HG03066 (cell line): ENCODE measurements at regions not wholly inside any gene's neighbourhood (a gene's known extent, or its start where the extent isn't known, plus 50 kb on each side); places are given as distances from the start of the nearest gene placed in this dataset.

Experiments
- ATAC-seq: cut with Tn5 transposase; IDR thresholded peaks from one replicate; pipeline ENCODE4 v1.9.1; 2021; ENCODE audit warnings: low read depth; ENCODE audit not compliant: unreplicated experiment

DNA sequence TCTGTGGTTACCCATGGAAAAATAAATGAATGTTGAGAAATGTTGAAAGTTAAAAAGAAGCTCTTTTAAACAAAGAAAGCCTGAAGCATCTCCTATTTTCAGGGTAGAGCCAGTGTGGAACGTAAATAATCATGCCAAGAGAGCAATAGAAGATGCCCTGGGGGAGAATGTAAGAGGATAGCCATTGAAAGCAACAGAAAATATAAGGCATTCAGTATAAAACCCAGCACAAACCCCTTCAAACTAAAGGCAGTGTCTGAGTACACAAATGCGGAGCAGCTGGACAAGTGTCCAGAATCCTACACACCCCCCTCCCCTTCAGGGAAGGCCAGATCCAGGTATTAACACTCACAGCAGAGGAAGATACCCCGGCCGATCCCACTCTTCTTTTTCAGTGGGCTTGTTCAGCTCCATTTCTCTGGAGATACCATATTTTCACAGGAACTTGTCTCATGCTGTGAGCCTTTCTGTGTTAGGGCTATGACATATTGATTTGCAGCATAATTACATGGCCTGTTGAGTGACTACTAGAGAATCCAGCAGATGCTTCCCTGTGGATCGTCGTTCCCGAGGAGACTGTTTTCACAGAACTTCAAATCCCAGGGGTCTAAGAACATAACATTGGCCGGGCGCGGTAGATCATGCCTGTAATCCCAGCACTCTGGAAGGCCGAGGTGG, 101.2 kb downstream of the PLK2 start:
- ATAC-seq = no peak

DNA sequence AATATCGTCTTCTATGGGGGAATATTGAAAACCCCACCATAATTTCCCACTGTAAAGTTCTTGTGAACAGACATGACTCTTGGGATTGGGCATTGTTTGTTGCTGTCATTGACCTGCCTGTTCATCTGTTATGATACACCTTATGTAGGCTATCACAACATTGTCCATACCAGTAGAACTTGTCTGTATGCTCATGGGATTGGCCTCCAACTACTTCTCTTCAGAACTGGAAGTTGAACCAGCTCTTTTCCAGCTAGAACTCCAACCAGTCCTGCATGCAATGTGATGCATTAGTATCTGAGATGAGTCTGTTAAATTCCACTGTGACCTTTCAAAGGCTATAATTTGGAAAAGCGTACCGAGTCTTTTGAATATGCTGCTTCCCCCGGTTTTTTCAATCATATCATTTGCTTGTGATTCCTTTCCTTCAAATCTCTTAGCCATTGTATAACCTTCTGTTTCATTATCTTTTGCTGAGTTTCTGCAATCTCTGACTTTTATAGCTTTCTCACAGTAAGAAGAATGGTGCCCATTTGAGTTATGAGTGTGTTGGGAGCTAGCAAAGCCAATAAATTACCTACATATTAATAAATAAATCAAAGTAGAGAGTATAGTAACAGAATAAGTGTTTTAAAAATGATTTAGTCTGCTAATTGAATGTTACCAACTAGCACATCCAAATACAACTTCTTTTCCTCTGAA, 101.9 kb downstream of the PLK2 start:
- ATAC-seq = no peak

DNA sequence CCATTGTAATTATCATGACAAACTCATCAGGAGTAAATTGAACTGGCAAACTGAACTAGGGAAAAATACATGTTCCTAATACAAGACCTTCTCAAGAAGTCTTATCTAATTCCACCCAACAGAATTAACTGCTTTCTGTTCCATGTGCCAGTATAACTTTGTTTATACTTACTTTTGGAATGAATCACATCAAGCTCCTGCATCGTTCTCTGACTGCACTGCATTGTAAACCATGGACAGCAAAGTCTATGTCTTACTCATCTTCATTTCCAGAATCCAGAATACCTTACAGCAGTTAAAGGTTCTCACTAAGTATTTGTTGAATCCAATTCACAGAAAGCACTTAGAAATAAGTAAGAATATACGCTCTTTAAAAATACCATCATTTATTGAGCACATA, 102.8 kb downstream of the PLK2 start:
- no peak for ATAC-seq

DNA sequence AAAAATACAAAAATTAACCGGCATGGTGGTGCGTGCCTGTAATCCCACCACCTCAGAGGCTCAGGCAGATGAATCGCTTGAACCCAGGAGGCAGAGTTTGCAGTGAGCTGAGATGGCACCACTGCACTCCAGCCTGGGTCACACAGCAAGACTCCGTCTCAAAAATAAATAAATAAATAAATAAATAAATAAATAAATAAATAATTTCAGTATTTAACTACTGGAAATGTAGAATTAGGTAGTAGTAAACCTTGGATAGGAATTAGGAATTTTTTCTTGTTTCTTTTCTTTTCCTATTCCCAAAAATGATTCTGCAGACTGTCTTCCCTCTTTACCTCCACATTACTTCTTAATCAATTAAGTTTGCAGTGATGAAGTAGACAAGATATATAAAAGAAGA, 103.2 kb downstream of the PLK2 start:
- no peak for ATAC-seq

DNA sequence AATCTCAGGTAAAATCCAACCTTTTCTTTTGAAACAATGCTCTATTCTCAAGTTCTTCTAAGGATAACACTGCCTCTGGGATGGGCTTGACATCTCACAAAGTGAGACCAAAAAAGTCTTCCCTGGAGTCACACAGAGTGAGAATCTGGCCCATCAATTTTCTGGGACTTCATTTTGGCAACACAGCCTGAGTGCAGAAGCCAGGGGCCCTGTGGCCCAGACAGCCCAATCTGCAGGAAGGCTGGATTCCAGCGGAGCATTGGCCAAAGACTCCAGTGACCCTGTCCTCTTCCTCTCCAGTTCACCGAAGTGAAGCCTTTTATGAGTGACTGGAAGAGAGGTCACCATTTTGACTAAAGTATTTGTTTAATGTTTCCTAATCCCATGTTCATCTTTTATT, 105.1 kb downstream of the PLK2 start:
- ATAC-seq = no peak

DNA sequence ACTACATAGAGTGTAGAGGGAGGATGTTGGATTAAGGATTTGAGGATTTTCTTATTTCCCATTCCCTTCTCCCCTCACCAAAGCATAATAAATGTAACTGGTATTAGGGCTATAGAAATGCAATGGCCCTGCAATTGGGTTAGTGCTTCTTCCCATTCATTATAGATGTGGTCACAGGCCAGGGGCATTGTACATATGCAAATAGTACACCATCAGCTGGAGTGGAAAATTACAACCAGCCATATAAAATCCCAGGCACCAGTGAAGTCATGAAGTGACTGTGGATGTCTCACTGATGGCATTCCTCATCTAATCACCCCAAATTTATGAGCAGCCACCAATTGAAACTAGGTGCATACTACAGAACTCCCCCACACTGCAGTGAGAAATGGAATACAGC, 105.9 kb downstream of the PLK2 start:
- no peak for ATAC-seq

DNA sequence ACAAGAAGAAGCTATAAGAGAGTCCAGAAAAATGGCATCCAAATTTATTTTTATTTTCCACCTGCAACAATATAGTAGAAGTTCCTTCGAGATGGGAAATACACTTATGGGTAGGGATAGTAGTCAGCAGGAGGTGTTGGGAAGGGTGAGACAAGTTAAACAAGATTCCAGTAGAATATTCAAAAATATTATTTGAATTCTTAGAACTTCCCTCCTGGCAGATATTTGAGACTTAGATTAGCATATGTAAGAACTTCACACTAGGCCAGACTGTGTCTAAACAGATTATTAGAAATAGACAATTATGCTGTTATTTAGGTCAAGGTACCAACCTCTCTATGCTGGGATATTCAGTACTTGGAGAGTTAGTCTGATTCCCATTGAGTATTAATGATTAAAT, 108.7 kb downstream of the PLK2 start:
- no peak for ATAC-seq

DNA sequence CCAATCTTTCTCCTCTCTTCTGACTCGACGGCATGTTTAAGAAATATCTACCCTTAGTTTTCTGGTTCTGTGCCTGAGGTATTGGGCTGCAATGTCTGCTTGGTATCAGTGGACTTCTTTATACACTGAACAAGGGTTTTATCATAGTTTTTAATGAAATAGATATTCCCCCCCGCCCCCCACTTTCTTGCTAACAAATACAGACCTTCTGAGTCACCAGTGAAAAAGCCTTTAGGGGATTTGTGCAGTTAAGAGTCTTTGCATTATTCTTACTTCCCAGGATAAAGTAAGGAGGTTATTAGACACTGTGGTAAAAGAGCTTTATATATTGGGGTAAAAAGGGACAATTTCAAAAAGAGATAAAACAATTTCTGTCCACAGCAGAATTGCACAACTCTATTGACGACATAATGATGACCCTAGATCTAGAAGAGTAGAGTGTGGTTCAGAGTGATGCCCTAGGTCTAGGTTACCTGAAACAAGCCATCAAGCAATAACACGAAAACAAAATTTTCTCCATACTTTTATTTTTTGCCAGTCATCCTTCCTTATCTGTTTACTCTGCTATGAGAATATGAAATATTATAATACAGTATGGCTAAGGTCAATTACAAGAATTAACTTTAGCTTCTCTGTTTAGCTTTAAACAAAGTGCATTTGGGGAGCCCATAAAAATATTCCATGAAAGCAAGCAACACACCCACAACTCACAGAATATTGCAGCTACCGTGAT, 110.7 kb downstream of the PLK2 start:
- no peak for ATAC-seq

DNA sequence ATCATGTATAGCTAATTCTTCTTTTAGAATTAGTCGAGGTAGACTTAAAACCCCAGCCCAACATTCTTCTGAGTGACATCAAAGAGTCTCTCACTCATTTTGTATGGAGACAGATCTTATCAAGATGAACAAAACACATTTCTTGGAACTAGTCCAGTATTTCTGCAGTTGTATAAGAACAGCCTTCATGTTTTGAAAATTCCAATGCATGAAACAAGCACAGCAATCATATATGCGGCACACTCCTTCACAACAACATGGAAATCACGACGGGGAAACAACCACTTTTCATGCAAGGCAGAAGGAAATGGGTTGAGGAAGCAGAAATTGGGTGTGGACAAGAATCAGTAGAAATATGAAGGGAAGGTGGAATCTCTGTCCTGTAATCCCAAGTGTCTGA, 113.8 kb downstream of the PLK2 start:
- ATAC-seq = no peak

DNA sequence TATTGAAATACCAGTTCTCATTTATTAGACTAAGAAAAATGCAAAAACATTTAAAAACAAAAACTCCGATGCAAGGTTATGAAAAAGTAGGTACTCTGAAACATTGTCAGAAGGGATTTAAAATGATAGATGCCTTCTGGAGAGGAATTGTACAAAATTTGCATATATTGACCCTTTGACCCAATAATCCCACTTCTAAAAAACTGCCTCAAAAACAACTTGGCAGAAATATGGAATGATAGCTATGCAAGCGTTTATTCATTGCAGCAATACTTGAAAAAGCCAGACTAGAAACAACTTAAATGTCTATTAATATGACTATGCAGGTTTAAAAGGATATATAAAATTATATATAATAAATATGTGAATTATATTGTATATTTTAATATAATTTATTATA, 118.4 kb downstream of the PLK2 start:
- ATAC-seq = no peak

DNA sequence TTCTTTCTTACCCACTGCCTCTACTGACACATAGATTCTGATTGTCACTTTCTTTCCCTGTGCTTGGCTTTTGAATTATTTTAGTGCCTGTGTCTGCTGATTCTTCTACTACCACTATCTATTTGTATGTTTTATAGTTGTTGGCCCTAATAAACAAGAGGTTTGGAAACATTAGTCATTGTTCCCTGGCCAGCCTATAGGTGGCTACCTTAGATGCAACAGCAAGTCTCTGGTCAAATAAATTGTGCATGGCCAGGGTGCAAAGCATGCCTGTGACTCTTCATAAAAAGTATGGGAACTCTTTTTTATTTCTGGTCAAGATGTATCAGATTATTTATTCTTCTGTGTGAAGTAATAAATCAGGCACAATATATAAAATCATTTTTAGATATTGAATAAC, 124.4 kb downstream of the PLK2 start:
- no peak for ATAC-seq

DNA sequence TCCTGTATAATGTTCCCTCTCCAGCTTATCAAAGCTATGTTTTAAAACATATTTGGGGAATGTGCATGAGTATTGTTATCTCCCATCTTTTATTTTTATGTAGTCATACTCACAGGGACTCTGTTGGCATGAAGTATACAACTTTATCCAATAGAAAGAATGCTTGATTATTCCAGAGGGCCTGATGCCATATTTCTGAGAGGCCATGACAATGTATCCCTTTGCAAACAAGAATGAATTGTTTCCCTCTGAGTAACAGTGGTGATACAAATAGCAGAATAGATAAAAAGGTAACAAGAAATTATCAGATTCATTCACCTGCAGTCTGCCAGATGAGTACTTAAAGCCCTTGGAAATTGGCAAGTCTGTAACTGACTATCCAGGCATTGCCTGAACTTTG, 125.9 kb downstream of the PLK2 start:
- ATAC-seq = no peak

DNA sequence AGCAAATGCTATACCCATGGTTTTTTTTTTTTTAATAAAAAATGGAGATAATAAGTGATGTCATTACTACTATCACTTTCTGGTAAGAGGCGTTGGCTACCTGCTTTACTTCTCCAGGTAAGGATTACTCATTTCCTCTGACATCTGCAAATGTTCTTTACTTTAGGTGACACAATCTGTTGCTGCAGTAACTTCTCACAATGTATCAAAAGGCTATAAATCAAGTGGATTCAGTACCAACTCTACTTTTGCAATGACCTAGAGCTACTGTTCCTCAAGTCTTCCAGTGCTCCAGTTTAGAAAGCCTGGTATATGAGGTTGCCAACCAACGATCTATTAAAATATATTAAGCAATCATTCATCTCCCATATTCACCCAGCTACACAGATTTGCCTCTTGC, 129.1 kb downstream of the PLK2 start:
- no peak for ATAC-seq

DNA sequence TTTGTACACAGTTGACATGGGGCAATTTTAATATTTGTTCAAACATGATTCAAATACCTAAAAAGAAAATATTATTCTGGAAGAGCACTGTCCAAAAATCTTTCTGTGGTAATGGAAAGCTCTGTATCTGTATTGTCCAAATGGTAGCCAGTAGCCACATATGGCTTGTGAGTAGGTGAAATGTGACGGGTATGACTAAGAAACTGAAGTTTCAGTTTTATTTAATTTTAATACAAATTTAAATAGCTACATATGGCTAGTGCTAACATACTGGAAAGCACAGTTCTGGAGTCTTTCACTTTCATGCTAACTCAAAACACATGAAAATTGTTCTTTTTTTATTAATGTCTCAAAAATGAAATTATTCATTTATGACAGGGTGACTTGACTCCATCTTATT, 132.6 kb downstream of the PLK2 start:
- ATAC-seq = no peak

DNA sequence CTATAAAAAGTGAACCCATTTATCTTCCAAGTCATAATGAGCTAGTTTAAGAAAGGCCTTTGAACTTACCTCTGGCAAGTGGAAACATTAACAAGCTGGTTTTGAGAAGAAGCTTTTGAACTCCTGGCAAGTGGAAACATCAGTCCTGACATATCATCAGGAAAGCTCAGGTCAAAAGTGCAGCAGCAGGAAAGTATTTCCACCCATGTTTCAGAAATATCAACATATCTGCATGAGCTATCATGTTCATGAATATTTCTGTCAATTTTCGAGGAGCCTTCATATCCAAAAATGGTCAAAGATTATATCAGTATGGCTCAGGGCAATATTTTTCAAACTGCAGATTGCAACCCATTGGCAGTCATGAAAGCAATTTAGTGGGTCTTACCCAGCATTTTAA, 133.9 kb downstream of the PLK2 start:
- ATAC-seq = no peak

DNA sequence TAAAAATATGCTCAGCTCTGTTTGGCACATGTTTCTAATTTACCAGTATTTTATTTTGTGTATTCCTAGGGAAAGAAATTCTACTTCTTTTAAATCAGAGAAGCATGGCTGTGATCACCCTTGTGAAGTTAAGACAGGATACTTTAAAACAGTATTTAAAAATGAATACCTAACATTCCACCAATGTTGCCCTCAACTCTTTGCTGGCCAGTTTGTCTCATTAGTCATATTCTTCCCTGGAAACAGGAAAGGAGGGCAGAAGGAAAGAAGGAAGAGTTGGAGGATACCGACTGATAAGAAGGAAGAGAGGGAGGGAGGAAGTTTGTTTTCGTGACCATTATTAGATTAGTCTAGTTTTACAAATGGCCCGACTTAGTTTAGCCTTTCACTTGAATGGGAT, 137.4 kb downstream of the PLK2 start:
- no peak for ATAC-seq

DNA sequence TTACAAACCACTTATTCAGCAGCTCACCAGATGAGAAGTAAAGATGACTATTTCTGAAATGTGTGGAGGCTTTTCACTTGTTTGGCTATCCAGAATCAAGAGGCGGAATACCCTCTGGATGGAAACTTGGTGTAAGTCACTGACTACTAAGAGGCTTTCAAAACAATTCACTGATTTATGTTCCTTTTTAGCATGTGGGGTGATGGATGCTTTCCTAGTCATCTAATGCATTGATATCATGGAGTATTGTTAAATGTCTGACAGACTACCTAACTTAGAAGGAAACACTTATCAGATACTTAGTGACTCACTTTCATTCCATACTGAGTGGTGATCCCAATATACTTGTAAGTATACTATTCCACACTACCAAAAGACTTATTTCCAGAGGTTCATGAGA, 141.4 kb downstream of the PLK2 start:
- no peak for ATAC-seq

DNA sequence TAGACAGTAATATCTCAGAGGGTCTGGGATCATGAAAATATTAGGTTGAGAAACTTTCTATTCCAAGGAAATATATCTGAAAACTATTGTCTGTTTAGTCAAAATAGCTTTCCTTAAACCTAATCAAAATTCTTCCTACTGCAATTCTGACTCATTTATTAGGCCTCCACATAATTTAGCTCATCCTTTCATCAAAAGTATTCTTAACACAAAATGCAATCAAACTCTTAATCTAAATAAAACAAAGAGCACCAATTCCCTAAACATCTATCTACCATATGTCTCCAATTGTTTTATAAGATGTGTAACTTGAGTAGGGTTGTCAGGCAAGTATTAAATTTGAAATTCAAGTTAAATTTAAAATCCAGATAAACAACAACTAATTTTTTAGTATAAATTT, 142.1 kb downstream of the PLK2 start:
- no peak for ATAC-seq

DNA sequence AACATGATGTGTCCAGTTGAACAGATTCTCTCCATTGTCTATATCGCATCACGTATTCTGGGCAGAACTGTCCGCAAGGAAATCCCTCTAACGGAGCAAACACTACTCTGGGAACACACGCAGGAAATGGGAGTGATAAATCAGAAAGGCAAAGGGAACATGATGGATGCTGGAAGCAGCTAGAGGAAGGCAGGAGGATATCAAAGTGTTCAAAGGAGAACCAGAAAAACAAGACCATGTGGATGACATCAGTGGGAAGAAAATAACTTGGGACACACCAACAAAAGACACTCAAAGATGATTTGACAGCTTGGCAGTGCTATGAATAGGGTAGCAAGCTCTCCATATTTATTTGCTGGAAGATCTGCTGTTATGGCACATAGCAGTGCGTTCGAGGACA, 142.9 kb downstream of the PLK2 start:
- no peak for ATAC-seq

DNA sequence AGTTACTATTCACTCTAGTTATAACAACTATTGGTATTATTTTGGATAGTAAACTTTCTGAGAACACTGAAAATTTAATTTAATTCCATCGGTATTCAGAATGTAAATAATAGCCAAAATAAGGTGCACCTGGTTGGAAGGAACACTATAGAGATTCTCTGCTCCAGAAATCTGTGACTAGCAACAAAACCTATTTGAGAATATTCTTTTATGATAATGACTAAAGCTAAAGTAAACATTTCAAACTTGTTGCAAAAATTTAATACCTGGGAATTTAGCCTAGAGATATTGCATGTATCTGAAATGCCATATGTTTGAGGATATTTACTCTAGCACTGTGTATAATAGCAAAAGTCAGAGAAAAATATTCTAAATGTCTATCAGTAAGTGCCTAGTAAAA, 144.1 kb downstream of the PLK2 start:
- ATAC-seq = no peak

DNA sequence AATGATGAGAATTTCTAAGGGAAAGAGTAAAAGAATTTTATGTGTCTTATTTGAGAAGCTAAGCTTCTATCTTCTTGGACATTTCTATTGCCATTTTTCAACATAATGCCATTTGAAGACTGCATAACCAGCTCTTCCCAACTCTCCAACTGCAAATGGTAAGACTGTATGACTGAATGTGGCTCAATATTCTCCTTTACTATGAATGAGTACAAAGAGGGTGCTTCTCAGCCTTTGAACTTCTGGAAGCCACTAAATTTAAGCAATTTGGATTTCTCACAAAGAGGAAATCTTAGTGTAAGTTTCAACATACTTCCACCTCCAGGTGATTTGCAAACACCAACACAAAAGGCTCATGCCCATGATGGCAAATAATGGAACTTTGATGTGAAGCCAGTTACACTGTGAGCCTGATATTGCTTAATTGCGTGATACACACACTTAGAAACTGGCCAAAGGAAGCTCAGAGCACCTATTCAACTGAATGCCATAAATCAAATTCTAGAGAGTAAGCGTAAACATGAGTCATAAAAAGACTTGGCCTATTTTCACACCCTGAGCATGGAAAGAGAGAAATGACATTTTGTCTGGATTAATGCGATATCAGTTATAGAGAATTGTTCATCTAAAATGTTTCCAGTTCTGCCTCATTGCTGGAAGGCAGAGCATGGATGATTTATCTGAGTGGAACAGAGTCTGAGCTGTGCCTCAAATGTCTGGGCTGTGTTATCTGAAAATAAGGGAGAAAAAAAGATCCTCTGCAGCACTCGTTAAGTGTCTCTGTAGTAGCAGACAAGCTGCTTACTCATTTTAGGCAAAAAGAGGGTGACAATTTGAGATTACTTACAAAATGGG, 145.3 kb downstream of the PLK2 start:
- ATAC-seq = no peak
